DND-41 (cell line): ENCODE measurements at regions not wholly inside any gene's neighbourhood (a gene's known extent, or its start where the extent isn't known, plus 50 kb on each side); places are given as distances from the start of the nearest gene placed in this dataset.

Source experiments
- CTCF ChIP-seq: IDR thresholded peaks from 2 replicates; pipeline ENCODE4 v1.5.1; 2012; ENCODE audit warnings: borderline replicate concordance, low read length, moderate library complexity, mild to moderate bottlenecking; ENCODE audit not compliant: poor library complexity, severe bottlenecking; ENCODE audit errors: extremely low read depth
- EZH2 ChIP-seq: IDR thresholded peaks from 3 replicates; pipeline ENCODE4 v1.6.1; 2012; ENCODE audit warnings: borderline replicate concordance, low read depth, mild to moderate bottlenecking, moderate library complexity, low read length, inconsistent platforms; ENCODE audit not compliant: severe bottlenecking

- TF ChIP-seq CTCF (no peak), EZH2 (no peak)
Measured at GRCh38 chr16:60091071-60091470, 1357.0 kb upstream of the GOT2 start.
